EH (cell line): ENCODE measurements at regions not wholly inside any gene's neighbourhood (a gene's known extent, or its start where the extent isn't known, plus 50 kb on each side); places are given as distances from the start of the nearest gene placed in this dataset.
"Not testable (repeated sequence)": the region's sequence is repeated elsewhere in the genome, so short reads cannot be mapped to it uniquely, and the experiment has no call there.

Experiments
- DNase-seq: peaks from one replicate; pipeline ENCODE4 v3.0.0-alpha.2; 2015; ENCODE audit warnings: low read depth

GRCh38 chr3:177338697-177339219, 141.5 kb upstream of the TBL1XR1 start:
- peak; percentile 46 for DNase-seq

DNA sequence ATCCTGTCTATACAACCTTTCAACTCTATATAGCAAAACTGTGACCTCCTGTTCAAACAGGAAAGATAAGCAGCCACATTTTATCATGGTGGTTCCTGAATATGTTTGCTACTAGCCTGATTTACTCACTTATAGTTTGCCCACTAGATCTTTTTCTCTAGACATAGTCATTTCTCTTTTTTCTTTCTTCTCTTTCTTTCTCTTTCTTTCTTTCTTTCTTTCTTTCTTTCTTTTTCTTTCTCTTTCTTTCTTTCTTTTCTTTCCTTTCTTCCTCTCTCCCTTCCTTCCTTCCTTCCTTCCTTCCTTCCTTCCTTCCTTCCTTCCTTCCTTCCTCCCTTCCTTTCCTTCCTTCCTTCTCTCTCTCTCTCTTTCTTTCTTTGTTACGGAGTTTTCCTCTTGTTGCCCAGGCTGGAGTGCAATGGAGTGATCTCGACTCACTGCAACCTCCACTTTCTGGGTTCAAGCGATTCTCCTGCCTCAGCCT, 142.0 kb upstream of the TBL1XR1 start:
- not testable (repeated sequence) for DNase-seq

- no peak for DNase-seq
Observed at GRCh38 chr3:177340243-177340830, 143.1 kb upstream of the TBL1XR1 start.

- no peak for DNase-seq
Observed at GRCh38 chr3:177341736-177342419, 144.6 kb upstream of the TBL1XR1 start.

- DNase-seq, result no peak
Observed at GRCh38 chr3:177343122-177343625, 145.9 kb upstream of the TBL1XR1 start.

DNA sequence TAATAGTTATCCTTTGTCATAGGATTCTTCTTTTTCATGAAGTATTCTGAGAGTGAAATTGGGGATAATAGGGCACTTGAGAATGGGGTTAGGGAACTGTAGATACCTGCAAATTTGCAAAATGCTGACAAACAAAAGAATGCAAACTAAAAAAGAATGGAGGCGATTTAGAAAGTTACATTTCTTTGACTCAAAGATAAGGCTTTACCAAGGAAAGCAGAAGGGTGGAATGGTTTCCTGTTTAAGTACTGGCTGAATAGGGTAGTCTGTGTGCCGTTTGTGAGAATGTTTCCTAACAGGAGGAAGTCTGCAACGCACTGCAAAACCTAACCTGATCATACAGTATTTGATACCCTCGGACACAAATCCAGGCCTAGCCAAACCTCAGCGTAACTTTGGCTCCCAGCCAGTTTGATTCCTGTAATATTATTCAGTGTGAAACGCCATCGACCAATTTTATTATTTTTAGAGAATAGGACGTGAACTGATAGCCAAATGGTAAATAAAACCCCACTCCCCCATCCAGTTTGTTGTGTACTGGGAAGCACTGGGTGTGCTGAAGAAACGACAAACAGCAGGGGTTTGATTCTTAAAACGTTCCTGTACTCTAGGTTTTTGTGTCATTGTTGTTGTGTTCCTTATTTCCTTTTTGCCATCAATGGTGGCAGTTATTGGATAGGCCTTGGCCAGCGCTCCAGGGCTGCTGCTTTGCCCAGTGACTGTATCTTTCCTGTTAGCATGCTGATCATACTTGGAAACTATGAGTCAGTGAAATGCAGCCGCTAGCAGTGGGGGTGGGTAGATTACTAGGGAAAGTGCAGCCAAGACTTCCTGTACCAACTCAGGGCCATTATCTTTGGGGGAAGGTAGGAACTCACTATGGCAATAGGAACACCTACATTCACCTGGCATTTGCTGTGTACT, 148.0 kb upstream of the TBL1XR1 start:
- peak; percentile 97 for DNase-seq

DNA sequence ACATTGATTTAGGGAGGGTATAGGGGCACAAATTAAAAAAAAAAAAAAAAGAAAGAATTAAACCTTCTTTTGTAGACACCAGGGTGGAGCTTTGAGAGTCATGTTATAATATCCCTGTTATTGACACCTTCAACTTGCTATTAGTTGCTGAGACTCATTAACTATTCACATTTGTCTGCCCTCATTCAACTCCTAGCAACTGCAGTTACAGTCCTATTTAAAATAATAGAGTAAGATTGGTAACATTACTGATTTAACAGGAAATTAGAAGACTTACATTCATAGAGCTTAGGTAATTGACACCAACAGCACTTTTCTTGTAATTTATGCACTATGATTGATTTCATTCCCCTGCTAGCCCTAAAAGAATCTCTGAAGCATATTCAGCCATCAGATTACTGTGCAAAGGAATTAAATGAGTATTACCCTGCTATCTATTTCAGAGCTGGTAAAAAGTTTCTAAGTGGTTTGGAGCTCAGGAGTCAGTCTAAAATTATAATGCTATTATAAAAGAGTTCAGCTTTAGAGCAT, 148.8 kb upstream of the TBL1XR1 start:
- DNase-seq, result no peak

- no peak for DNase-seq
Observed at GRCh38 chr3:177346878-177347277, 149.6 kb upstream of the TBL1XR1 start.

DNA sequence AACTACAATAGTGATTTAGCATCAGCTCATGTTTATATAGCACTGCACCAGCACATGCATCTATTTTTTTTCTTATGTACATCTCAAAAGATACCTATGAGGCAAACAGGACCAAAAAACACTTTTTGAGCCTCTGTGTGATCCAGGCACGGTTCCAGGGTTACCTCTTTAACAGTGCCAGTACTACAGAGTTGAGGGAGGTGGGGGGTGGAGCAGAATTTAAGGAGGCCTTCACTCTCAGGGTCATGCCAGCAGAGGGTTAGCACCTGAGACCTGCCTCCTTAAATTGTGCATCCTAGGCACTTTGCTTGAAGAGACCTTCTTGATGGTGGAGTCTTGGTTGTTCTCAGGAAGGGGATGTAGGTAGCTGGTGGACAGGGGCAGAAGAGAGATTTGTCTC, 150.3 kb upstream of the TBL1XR1 start:
- no peak for DNase-seq

GRCh38 chr3:177348974-177349373, 151.7 kb upstream of the TBL1XR1 start:
- no peak for DNase-seq

GRCh38 chr3:177349384-177349783, 152.1 kb upstream of the TBL1XR1 start:
- no peak for DNase-seq

- DNase-seq, result no peak
Observed at GRCh38 chr3:177350121-177350520, 152.8 kb upstream of the TBL1XR1 start.

GRCh38 chr3:177351206-177351605, 153.9 kb upstream of the TBL1XR1 start:
- DNase-seq, result no peak

- DNase-seq, result no peak
Observed at GRCh38 chr3:177351757-177352158, 154.5 kb upstream of the TBL1XR1 start.

DNA sequence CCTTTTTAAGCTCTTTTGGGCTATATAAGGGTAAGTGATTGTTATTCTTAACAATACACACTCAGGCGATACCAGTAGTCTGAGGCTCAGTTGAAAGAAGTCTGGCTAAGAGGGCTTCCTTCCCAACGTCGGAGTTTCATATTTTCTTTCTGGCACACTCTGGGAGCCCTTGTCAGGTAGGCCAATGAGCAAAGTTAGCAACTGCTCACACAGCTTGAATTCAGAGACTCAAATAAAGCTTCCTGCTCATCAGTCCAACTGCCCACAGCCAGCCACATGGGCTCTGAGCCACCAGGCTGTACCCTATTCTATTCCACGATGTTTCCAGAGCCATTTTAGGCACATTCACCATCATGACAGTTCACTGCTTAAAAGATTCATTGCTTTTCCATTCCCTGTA, 155.1 kb upstream of the TBL1XR1 start:
- DNase-seq, result no peak

GRCh38 chr3:177353140-177353539, 155.9 kb upstream of the TBL1XR1 start:
- DNase-seq, result no peak

DNA sequence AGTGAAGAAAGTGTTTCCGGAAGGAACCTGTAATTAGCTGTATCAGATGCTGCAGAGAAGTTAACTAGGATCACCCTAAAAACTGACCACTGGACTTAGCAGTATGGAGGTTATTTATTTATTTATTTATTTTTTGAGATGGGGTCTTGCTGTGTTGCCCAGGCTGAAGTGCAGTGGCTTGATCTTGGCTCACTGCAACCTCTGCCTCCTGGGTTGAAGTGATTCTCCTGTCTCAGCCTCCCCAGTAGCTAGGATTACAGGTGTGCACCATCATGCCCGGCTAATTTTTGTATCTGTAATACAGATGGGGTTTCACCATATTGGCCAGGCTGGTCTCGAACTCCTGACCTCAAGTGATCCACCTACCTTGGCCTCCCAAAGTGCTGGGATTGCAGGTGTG, 156.6 kb upstream of the TBL1XR1 start:
- DNase-seq, result not testable (repeated sequence)

GRCh38 chr3:177354466-177354865, 157.2 kb upstream of the TBL1XR1 start:
- DNase-seq, result no peak

DNA sequence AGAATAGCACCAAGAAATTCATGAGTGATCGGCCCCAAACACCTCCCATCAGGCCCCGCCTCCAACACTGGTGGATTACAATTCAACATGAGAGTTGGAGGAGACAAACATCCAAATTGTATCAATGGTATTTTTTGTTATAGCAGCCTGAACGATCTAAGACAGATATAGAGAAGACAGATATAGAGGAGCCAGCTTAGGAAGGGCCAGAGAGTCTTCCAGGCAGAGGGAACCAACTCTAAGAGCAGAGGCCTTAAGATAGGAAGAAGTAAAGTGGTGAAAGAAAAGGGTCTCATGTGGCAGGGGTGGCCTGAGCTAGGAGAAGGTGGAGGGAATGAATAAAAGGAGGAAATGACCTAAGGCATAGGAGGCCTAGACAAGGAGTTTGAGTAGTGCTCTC, 158.8 kb upstream of the TBL1XR1 start:
- no peak for DNase-seq

DNA sequence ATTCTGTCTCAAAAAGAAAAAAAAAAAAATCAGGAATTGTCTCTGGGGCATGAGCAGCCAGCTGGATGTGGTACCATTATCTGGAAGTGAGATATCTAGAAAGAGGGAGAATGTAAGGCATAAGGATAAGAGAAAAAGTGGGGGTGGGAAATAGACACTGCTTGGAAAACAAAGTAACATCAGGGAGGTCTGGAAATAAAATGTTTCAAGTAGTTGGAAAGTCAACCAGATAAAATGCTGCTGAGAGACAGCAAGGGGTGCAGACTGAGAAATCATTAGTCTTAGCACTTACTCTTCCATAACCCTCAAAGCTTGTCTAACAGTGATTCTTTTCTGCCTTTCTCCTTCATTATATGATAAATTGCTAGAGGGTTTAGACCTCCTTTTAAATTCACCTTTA, 159.7 kb upstream of the TBL1XR1 start:
- no peak for DNase-seq

GRCh38 chr3:177357352-177358090, 160.2 kb upstream of the TBL1XR1 start:
- DNase-seq, result peak; percentile 85
